GM23338 (cell line): ENCODE measurements at regions not wholly inside any gene's neighbourhood (a gene's known extent, or its start where the extent isn't known, plus 50 kb on each side); places are given as distances from the start of the nearest gene placed in this dataset.

Experiments
- ATAC-seq: fragments of 200-7000 bp; cut with Tn5 transposase; 3 replicates; pipeline ENCODE4 v1.9.1; 2020
- DNase-seq: peaks from one replicate; pipeline ENCODE4 v3.0.0-alpha.2; 2015; ENCODE audit warnings: low spot score
- H2AFZ ChIP-seq: fragments of 200-600 bp; sonication (generic); 2 replicates; pipeline ENCODE4 v1.8.0; 2016; ENCODE audit warnings: antibody characterized with exemption, mild to moderate bottlenecking, moderate library complexity
- H3F3A ChIP-seq: fragments of 200-600 bp; sonication (generic); replicated peaks from 2 replicates; pipeline ENCODE4 v1.8.0; 2017; ENCODE audit warnings: antibody characterized with exemption, mixed run types, low read depth
- H3K27ac ChIP-seq: fragments of 200-600 bp; sonication (generic); 2 replicates; pipeline ENCODE4 v1.6.1; 2016; ENCODE audit warnings: low read depth
- H3K27me3 ChIP-seq: fragments of 200-600 bp; sonication (generic); 2 replicates; pipeline ENCODE4 v1.8.0; 2016; ENCODE audit warnings: mild to moderate bottlenecking, mixed run types, moderate library complexity; ENCODE audit not compliant: insufficient read depth
- H3K36me3 ChIP-seq: fragments of 200-600 bp; sonication (generic); 2 replicates; pipeline ENCODE4 v1.8.0; 2016; ENCODE audit warnings: mild to moderate bottlenecking; ENCODE audit not compliant: insufficient read depth
- H3K4me1 ChIP-seq: fragments of 200-600 bp; sonication (generic); 2 replicates; pipeline ENCODE4 v1.8.0; 2016; ENCODE audit warnings: mild to moderate bottlenecking, moderate library complexity; ENCODE audit not compliant: insufficient read depth
- H3K4me2 ChIP-seq: fragments of 200-600 bp; sonication (generic); 2 replicates; pipeline ENCODE4 v1.7.1; 2017; ENCODE audit warnings: mixed run types
- H3K4me3 ChIP-seq: fragments of 200-600 bp; sonication (generic); 2 replicates; pipeline ENCODE4 v1.6.1; 2016; ENCODE audit warnings: mixed run types
- H3K79me2 ChIP-seq: fragments of 200-600 bp; sonication (generic); replicated peaks from 2 replicates; pipeline ENCODE4 v1.8.0; 2017; ENCODE audit warnings: mild to moderate bottlenecking; ENCODE audit not compliant: insufficient read depth
- H3K9me2 ChIP-seq: fragments of 200-600 bp; sonication (generic); 2 replicates; pipeline ENCODE4 v1.8.0; 2017; ENCODE audit not compliant: insufficient read depth
- H4K20me1 ChIP-seq: fragments of 200-600 bp; sonication (generic); replicated peaks from 2 replicates; pipeline ENCODE4 v1.8.0; 2017; ENCODE audit warnings: mild to moderate bottlenecking; ENCODE audit not compliant: insufficient read depth
- H3K27ac Mint-ChIP-seq: 2 replicates; pipeline ENCODE4 v1.8.0; 2020; ENCODE audit warnings: inconsistent platforms, mild to moderate bottlenecking, moderate library complexity, mixed read lengths
- H3K27me3 Mint-ChIP-seq: 3 replicates; pipeline ENCODE4 v1.8.0; 2022; ENCODE audit warnings: low read depth, mild to moderate bottlenecking, moderate library complexity, mixed read lengths, inconsistent platforms; ENCODE audit not compliant: insufficient read depth, poor library complexity
- H3K36me3 Mint-ChIP-seq: 3 replicates; pipeline ENCODE4 v1.8.0; 2021; ENCODE audit warnings: low read depth, mild to moderate bottlenecking, inconsistent platforms, moderate library complexity, mixed read lengths
- H3K4me1 Mint-ChIP-seq: 3 replicates; pipeline ENCODE4 v1.8.0; 2020; ENCODE audit warnings: mild to moderate bottlenecking, inconsistent platforms, mixed read lengths
- H3K4me3 Mint-ChIP-seq: 3 replicates; pipeline ENCODE4 v1.8.0; 2021; ENCODE audit warnings: moderate library complexity, mild to moderate bottlenecking, inconsistent platforms, mixed read lengths
- H3K9me3 Mint-ChIP-seq: 3 replicates; pipeline ENCODE4 v1.8.0; 2020; ENCODE audit warnings: moderate library complexity, mild to moderate bottlenecking, inconsistent platforms, mixed read lengths
- CREB1 ChIP-seq: fragments of 250-450 bp; sonication (Bioruptor Pico); IDR thresholded peaks from 2 replicates; pipeline ENCODE4 v1.5.0; 2020; ENCODE audit warnings: low read depth, mild to moderate bottlenecking, moderate library complexity
- CTCF ChIP-seq, 2 experiments: fragments of 200-600 bp in 1 of 2; sonication (generic) in 1 of 2; conservative IDR thresholded peaks; 2 replicates each; pipeline versions ENCODE4 v1.5.1 to v1.6.1; 2016 to 2017; ENCODE audit warnings: antibody characterized with exemption in 2 of 2, low read depth in 2 of 2, mild to moderate bottlenecking in 2 of 2, moderate library complexity in 1 of 2
- ETS1 ChIP-seq: IDR thresholded peaks from 2 replicates; pipeline ENCODE4 v1.6.1; 2016; ENCODE audit warnings: antibody characterized with exemption
- EZH2 ChIP-seq: fragments of 200-600 bp; sonication (generic); IDR thresholded peaks from one replicate; pipeline ENCODE4 v1.8.0; 2017; ENCODE audit warnings: antibody characterized with exemption, mild to moderate bottlenecking, low read depth; ENCODE audit not compliant: unreplicated experiment
- EZH2phosphoT487 ChIP-seq: fragments of 200-600 bp; sonication (generic); IDR thresholded peaks from one replicate; pipeline ENCODE4 v1.8.1; 2018; ENCODE audit warnings: antibody characterized with exemption; ENCODE audit not compliant: unreplicated experiment
- JUNB ChIP-seq: IDR thresholded peaks from one replicate; pipeline ENCODE4 v1.6.1; 2016; ENCODE audit warnings: antibody characterized with exemption; ENCODE audit not compliant: unreplicated experiment
- NANOG ChIP-seq: IDR thresholded peaks from 2 replicates; pipeline ENCODE4 v1.6.1; 2016; ENCODE audit warnings: antibody characterized with exemption, borderline replicate concordance
- POLR2AphosphoS5 ChIP-seq: IDR thresholded peaks from 2 replicates; pipeline ENCODE4 v1.6.1; 2016; ENCODE audit warnings: antibody characterized with exemption, low read depth
- STAT1 ChIP-seq: IDR thresholded peaks from one replicate; pipeline ENCODE4 v1.6.1; 2016; ENCODE audit warnings: antibody characterized with exemption; ENCODE audit not compliant: unreplicated experiment
- ZNF114 ChIP-seq: fragments of 250-450 bp; sonication (Bioruptor Pico); IDR thresholded peaks from 2 replicates; pipeline ENCODE4 v1.5.0; 2020; ENCODE audit warnings: mild to moderate bottlenecking, moderate library complexity
- ZNF331 ChIP-seq: fragments of 250-450 bp; sonication (Bioruptor Pico); IDR thresholded peaks from 2 replicates; pipeline ENCODE4 v1.5.0; 2020; ENCODE audit warnings: low read depth, mild to moderate bottlenecking, moderate library complexity
- TF ChIP-seq, protein P1 (sequence below): fragments of 250-450 bp; sonication (Bioruptor Pico); IDR thresholded peaks from 2 replicates; pipeline ENCODE4 v1.5.0; 2020; ENCODE audit warnings: mild to moderate bottlenecking, moderate library complexity
- TF ChIP-seq, protein P2 (sequence below): IDR thresholded peaks from one replicate; pipeline ENCODE4 v1.6.1; 2018; ENCODE audit warnings: antibody characterized with exemption; ENCODE audit not compliant: unreplicated experiment

DNA sequence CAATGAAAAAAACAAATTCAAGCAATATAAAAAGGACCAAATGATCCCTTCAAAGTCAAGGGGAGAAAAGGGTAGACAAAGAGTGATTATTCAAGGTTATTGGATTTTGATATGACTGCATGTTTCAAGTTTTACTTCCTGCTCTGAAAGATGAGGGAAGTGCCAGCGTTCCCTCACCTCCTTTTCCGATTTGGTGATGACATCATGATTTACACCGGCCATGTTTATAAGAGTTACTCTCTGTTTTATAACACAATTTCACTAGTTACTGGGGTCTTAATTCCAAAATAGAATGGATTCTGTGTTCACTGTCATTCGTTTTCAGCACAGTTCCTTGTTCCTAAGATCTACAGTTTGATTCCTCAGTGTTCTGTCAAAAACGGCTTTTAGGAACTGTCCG is 60.5 kb upstream of the CPXM2 start:
- Histone ChIP-seq H2AFZ (no peak overlapping the region), H3K27me3 (no peaks in the 10 kb centered on the region), H3K4me1 (0 out of 2 replicates have a peak, but pooled peaks cover 3% of the 10 kb centered on the region), H3K27ac (no peak overlapping the region), H3K36me3 (no peaks in the 10 kb centered on the region), H3K4me2 (no peak overlapping the region), H3K9me2 (no peaks in the 10 kb centered on the region), H3K79me2 (no peaks in the 10 kb centered on the region), H4K20me1 (no peaks in the 10 kb centered on the region), H3F3A (no peaks in the 10 kb centered on the region), H3K4me3 (no peak overlapping the region)
- Mint-ChIP-seq H3K27me3 (peaks cover 4% of the 10 kb centered on the region), H3K4me1 (peaks cover 9% of the 10 kb centered on the region), H3K27ac (no peak overlapping the region), H3K36me3 (no peaks in the 10 kb centered on the region), H3K9me3 (no peaks in the 10 kb centered on the region), H3K4me3 (no peak overlapping the region)
- no peak for ATAC-seq
- DNase-seq = no peak
- TF ChIP-seq ZNF114 (CRISPR knock-in tag) (no peak), JUNB (no peak), CREB1 (CRISPR knock-in tag) (no peak), EZH2phosphoT487 (no peak), ETS1 (no peak), CTCF (conservative IDR thresholded peaks at IDR 0.05; ENCODE audit: low read depth in 2 of 2) (no peak), POLR2AphosphoS5 (no peak), EZH2 (no peak), STAT1 (no peak), ZNF331 (CRISPR knock-in tag) (no peak), NANOG (no peak)
- TF ChIP-seq, protein P1, sequence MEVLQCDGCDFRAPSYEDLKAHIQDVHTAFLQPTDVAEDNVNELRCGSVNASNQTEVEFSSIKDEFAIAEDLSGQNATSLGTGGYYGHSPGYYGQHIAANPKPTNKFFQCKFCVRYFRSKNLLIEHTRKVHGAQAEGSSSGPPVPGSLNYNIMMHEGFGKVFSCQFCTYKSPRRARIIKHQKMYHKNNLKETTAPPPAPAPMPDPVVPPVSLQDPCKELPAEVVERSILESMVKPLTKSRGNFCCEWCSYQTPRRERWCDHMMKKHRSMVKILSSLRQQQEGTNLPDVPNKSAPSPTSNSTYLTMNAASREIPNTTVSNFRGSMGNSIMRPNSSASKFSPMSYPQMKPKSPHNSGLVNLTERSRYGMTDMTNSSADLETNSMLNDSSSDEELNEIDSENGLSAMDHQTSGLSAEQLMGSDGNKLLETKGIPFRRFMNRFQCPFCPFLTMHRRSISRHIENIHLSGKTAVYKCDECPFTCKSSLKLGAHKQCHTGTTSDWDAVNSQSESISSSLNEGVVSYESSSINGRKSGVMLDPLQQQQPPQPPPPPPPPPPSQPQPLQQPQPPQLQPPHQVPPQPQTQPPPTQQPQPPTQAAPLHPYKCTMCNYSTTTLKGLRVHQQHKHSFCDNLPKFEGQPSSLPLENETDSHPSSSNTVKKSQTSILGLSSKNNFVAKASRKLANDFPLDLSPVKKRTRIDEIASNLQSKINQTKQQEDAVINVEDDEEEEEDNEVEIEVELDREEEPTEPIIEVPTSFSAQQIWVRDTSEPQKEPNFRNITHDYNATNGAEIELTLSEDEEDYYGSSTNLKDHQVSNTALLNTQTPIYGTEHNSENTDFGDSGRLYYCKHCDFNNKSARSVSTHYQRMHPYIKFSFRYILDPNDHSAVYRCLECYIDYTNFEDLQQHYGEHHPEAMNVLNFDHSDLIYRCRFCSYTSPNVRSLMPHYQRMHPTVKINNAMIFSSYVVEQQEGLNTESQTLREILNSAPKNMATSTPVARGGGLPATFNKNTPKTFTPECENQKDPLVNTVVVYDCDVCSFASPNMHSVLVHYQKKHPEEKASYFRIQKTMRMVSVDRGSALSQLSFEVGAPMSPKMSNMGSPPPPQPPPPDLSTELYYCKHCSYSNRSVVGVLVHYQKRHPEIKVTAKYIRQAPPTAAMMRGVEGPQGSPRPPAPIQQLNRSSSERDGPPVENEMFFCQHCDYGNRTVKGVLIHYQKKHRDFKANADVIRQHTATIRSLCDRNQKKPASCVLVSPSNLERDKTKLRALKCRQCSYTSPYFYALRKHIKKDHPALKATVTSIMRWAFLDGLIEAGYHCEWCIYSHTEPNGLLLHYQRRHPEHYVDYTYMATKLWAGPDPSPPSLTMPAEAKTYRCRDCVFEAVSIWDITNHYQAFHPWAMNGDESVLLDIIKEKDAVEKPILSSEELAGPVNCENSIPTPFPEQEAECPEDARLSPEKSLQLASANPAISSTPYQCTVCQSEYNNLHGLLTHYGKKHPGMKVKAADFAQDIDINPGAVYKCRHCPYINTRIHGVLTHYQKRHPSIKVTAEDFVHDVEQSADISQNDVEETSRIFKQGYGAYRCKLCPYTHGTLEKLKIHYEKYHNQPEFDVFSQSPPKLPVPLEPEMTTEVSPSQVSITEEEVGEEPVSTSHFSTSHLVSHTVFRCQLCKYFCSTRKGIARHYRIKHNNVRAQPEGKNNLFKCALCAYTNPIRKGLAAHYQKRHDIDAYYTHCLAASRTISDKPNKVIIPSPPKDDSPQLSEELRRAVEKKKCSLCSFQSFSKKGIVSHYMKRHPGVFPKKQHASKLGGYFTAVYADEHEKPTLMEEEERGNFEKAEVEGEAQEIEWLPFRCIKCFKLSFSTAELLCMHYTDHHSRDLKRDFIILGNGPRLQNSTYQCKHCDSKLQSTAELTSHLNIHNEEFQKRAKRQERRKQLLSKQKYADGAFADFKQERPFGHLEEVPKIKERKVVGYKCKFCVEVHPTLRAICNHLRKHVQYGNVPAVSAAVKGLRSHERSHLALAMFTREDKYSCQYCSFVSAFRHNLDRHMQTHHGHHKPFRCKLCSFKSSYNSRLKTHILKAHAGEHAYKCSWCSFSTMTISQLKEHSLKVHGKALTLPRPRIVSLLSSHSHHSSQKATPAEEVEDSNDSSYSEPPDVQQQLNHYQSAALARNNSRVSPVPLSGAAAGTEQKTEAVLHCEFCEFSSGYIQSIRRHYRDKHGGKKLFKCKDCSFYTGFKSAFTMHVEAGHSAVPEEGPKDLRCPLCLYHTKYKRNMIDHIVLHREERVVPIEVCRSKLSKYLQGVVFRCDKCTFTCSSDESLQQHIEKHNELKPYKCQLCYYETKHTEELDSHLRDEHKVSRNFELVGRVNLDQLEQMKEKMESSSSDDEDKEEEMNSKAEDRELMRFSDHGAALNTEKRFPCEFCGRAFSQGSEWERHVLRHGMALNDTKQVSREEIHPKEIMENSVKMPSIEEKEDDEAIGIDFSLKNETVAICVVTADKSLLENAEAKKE (CRISPR knock-in tag) = no peak
- TF ChIP-seq, protein P2, sequence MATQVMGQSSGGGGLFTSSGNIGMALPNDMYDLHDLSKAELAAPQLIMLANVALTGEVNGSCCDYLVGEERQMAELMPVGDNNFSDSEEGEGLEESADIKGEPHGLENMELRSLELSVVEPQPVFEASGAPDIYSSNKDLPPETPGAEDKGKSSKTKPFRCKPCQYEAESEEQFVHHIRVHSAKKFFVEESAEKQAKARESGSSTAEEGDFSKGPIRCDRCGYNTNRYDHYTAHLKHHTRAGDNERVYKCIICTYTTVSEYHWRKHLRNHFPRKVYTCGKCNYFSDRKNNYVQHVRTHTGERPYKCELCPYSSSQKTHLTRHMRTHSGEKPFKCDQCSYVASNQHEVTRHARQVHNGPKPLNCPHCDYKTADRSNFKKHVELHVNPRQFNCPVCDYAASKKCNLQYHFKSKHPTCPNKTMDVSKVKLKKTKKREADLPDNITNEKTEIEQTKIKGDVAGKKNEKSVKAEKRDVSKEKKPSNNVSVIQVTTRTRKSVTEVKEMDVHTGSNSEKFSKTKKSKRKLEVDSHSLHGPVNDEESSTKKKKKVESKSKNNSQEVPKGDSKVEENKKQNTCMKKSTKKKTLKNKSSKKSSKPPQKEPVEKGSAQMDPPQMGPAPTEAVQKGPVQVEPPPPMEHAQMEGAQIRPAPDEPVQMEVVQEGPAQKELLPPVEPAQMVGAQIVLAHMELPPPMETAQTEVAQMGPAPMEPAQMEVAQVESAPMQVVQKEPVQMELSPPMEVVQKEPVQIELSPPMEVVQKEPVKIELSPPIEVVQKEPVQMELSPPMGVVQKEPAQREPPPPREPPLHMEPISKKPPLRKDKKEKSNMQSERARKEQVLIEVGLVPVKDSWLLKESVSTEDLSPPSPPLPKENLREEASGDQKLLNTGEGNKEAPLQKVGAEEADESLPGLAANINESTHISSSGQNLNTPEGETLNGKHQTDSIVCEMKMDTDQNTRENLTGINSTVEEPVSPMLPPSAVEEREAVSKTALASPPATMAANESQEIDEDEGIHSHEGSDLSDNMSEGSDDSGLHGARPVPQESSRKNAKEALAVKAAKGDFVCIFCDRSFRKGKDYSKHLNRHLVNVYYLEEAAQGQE = no peak
